GM12875 (cell line): ENCODE measurements at regions not wholly inside any gene's neighbourhood (a gene's known extent, or its start where the extent isn't known, plus 50 kb on each side); places are given as distances from the start of the nearest gene placed in this dataset.
"Not testable (repeated sequence)": the region's sequence is repeated elsewhere in the genome, so short reads cannot be mapped to it uniquely, and the experiment has no call there.

Experiments used
- H3K4me3 ChIP-seq: one replicate; pipeline ENCODE4 v1.5.1; 2011; ENCODE audit warnings: low read depth, low read length, control low read depth
- TF ChIP-seq, protein P1 (sequence below): IDR thresholded peaks from 2 replicates; pipeline ENCODE4 v1.5.1; 2011; ENCODE audit warnings: low read depth, mild to moderate bottlenecking, control low read depth, inconsistent platforms, low read length, moderate library complexity, borderline replicate concordance; ENCODE audit not compliant: insufficient read depth

DNA sequence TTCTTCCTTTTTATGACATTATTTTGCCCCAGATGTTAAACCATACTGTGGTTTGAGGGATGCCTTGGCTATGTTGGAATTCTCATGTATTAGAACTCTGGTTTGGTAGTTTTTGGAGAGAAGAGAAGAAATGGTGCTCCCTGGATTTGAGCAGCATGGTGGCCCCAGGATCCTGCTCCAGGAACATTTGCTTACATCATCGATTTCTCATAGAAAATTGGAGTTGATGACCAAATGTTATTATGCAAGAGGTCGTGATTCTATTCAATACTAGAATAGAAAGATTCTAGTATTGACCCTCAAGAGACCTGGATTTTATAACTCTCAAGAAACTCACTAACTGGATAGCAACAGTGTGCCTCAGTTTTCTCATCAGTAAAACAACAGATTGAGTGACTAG is 77.5 kb upstream of the GNAQ start:
- TF ChIP-seq, protein P1, sequence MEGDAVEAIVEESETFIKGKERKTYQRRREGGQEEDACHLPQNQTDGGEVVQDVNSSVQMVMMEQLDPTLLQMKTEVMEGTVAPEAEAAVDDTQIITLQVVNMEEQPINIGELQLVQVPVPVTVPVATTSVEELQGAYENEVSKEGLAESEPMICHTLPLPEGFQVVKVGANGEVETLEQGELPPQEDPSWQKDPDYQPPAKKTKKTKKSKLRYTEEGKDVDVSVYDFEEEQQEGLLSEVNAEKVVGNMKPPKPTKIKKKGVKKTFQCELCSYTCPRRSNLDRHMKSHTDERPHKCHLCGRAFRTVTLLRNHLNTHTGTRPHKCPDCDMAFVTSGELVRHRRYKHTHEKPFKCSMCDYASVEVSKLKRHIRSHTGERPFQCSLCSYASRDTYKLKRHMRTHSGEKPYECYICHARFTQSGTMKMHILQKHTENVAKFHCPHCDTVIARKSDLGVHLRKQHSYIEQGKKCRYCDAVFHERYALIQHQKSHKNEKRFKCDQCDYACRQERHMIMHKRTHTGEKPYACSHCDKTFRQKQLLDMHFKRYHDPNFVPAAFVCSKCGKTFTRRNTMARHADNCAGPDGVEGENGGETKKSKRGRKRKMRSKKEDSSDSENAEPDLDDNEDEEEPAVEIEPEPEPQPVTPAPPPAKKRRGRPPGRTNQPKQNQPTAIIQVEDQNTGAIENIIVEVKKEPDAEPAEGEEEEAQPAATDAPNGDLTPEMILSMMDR, result no peak

DNA sequence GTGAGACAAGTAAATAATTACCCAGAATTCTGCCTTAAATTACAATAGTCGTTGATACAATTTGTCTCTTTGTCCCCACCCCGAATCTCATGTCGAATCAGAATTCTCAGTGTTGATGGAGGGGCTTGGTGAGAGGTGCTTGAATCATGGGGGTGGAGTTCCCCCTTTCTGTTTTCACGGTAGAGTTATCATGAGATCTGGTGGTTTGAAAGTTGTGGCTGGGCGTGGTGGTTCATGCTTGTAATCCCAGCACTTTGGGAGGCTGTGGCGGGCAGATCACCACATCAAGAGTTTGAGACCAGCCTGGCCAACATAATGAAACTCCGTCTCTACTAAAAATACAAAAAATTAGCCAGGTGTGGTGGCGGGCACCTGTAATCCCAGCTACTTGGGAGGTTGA is 75.0 kb upstream of the GNAQ start:
- not testable (repeated sequence) for H3K4me3 ChIP-seq

More for the DNA sequence above, 77.5 kb upstream of the GNAQ start:
- H3K4me3 ChIP-seq, result no peak overlapping the region

DNA sequence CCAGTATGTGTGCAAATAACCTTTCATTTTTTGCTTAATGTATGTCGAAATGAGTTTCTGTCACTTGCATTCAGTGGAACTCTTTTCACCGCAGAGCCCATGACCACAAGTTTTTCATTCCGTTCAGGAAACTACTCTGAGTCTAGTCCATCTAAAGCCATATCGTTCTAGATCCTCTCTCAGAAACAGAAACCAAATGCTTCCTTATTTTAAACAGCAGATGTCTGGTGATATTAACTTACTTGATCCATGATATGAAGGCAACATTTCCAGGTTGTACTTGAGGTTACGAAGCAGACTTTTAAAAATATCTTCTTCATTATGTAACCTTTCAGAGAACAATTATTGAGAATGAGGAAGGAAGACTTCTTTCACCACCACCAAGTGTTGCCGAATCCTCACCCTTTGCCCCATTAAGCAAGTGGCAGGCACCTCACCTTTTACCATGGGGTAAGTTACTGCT is 72.4 kb upstream of the GNAQ start:
- TF ChIP-seq, protein P1, result no peak
- no peak overlapping the region for H3K4me3 ChIP-seq

DNA sequence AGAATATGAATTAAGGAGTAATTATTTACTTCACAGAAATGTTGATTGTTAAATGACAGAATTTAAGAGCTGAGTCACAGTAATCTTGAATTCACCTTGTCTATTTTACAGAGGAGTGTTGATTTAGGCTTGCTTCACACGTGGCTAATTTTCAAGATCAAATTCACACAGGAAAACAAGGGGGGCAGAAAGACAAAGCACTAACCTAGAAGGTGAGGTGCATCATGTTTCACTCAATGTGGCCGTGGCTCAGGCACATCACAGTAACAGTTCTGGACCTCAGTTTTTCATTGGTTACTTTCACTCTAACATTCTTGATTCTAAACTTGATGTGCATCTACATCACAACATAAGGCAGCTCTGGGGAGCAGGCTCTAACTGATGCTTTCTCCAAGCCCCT is 69.6 kb upstream of the GNAQ start:
- no peak overlapping the region for H3K4me3 ChIP-seq
- TF ChIP-seq, protein P1, result no peak

DNA sequence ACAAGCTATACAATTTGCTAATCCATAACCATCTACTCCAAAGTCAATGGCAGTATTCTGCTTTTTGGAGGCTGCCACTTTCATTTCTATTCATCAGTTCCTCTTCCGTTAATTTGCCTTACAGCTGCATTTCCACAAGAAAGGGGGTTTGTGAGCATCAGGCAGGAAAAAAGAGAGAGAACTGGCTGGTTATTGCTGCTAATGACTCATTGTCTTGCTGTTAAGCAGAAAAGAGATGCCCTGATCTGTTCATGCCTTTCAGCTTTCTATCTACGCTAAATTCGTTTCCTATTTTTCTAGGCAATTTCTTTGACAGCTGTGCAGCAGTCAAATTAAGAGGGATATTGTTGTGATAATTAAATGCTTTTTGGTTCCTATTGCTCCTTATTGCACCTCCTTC is 65.9 kb upstream of the GNAQ start:
- TF ChIP-seq, protein P1, result no peak
- no peak overlapping the region for H3K4me3 ChIP-seq

DNA sequence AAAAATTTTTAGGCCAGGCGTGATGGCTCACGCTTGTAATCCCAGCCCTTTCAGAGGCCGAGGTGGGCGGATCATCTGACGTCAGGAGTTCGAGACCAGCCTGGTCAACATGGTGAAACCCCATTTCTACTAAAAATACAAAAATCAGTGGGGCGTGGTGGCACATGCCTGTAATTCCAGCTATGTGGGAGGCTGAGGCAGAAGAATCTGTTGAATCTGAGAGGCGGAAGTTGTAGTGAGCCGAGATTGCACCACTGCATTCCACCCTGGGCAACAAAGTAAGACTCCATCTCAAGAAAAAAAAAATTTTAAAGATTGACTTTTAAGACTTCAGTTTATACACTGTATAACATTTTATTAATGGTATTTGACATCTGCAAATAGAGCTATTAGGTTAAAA is 60.1 kb upstream of the GNAQ start:
- TF ChIP-seq, protein P1, result no peak
- no peak overlapping the region for H3K4me3 ChIP-seq

DNA sequence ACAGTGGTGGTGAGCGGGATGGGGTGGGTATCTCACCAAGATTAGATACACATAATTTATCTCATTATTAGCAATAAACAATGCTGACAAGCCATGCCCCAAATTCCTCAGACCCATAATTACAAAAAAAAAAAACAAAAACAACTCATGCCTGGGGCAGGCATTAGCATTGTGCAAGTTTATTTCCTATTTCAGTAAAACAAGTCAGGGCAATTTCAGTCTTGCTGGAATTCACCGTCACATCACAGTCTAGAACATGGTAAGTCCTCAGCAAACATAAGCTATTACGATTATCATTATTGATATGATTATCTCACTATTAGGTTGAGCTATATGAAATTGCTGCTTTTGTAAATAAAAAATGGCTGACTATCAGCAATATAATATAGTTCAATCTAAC is 57.5 kb upstream of the GNAQ start:
- no peak overlapping the region for H3K4me3 ChIP-seq
- TF ChIP-seq, protein P1, result no peak

DNA sequence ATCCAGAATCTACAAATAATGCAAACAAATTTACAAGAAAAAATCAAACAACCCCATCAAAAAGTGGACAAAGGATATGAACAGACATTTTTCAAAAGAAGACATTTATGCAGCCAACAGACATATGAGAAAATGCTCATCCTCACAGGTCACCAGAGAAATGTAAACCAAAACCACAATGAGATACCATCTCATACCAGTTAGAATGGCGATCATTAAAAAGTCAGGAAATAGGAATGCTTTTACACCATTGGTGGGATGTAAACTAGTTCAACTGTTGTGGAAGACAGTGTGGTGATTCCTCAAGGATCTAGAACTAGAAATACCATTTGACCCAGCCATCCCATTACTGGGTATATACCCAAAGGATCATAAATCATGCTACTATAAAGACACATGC is 56.6 kb upstream of the GNAQ start:
- H3K4me3 ChIP-seq, result not testable (repeated sequence)
